ENCODE measurements at regions not wholly inside any gene's neighbourhood (a gene's known extent, or its start where the extent isn't known, plus 50 kb on each side); places are given as distances from the start of the nearest gene placed in this dataset.

DNA sequence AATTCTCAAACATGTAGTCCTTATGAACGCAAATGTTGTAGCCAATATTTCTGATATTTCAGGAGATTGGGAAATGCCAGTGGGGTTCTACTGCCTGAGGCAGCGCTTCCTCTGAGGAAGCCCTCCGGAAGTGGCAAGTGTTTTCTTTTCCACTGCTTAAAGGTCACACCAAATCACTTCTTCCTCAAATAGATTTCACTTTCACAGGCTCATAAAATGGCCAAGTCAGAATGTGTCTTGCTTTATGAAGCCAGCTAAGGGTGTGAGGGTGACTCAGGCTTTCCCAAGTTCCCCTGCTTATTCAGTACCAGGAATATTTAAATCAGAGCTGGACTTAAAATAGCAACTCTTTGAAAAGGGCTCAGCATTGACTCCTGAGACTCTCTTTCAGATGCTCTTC, 514.2 kb upstream of the DIPK2B start (continued):
- TF ChIP-seq BCLAF1 (IDR thresholded peaks at IDR 0.05; ENCODE audit: borderline replicate concordance in 1 of 2, control insufficient read depth in 1 of 2, low read depth in 2 of 2, low read length in 1 of 2) (no peak), ZNF77 (CRISPR knock-in tag; IDR thresholded peaks at IDR 0.05) (no peak), TSHZ1 (CRISPR knock-in tag; IDR thresholded peaks at IDR 0.05) (no peak), ZNF347 (CRISPR knock-in tag; IDR thresholded peaks at IDR 0.05; ENCODE audit: low read depth) (no peak), PATZ1 (CRISPR knock-in tag; IDR thresholded peaks at IDR 0.05; ENCODE audit: borderline replicate concordance) (no peak), ZKSCAN3 (CRISPR knock-in tag; IDR thresholded peaks at IDR 0.05) (no peak), HINFP (tag; conservative IDR thresholded peaks at IDR 0.05; ENCODE audit: low read depth) (no peak), ZC3H4 (CRISPR knock-in tag; IDR thresholded peaks at IDR 0.05; ENCODE audit: borderline replicate concordance) (no peak)
